ENCODE measurements at regions not wholly inside any gene's neighbourhood (a gene's known extent, or its start where the extent isn't known, plus 50 kb on each side); places are given as distances from the start of the nearest gene placed in this dataset.
"Not testable (repeated sequence)": the region's sequence is repeated elsewhere in the genome, so short reads cannot be mapped to it uniquely, and the experiment has no call there.

DNA sequence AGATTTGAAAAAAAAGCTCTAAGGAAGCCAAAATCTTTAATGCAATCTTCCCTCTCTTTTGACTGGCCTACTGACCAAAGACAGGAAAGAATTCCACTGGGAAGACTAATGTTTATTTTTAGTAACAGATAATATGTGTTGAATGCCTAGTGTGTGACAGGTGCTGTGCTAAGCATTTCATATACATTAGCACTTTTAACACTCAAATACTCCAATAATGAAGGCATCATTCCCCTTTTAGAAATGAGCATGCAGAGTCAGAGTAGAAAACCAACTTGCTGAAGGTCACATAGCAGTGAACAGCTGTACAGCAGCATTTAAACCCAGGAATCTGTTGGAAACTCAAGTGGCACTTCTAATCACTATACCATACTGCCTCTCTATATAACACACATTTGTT, 170.6 kb downstream of the MINAR1 start:
- DNase-seq (ENCODE audit: low read depth): no peak

DNA sequence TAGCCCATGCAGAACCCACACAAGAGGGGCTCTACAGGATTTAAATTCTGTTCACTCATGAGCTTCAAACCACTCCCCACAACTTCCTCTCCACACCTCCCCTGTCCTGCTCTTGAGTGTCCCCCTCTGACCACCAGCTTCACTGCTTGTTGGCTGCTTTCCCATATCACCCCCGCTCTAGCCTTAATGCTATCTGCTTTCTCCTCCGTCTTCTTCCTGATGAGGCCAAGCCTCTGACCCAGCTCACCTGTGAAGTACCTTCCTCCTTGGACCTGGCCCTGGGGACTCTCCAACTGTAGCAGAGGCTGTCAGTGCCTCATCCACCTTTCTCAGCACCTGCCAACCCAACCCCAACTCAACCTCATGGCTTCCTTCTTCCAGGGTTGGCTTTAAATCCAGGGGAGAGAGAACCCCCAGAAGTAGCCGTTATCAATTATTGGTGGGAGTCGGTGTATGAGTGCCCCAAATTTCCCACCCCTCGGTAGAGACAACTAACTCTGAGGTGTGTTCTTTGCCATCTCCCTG, 174.8 kb downstream of the MINAR1 start:
- DNase-seq (ENCODE audit: low read depth): no peak

DNA sequence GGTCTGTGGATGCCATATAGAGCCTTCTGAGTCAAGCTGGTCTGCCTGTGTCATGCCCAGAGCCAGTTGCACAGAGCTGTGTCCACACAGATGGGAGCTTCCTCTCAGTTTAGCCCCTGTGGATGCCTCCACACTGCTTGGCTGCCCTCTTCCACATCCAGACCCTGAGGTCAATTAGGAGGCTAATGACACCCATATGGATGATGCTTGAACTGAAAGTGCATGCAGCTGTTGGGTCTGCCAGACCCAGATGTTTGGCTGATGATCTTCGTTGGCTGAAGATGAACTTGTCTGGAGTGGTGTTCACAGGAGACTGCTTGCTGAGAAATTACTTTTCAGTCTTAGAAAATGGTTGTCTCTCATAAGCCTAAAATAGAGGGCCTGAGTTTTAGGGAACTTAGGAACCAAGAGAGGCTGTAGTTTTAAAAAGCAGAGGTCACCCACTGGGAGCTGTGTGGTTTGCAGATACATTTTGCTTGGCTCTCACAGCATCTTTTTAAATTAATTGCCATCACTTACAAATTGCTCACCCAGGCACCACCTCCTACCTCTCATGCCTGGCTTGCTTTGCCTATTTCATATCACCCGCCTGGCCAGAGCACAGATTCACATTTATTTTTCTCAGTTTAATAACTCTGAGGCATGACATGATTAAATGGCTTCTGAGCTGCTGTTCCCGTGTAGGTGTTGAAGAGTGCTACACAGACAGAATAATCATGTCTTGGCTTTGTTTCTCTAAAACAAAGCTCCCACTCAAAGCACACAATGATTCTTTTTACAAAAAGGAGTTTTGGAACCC, 176.1 kb downstream of the MINAR1 start:
- DNase-seq (ENCODE audit: low read depth): no peak

DNA sequence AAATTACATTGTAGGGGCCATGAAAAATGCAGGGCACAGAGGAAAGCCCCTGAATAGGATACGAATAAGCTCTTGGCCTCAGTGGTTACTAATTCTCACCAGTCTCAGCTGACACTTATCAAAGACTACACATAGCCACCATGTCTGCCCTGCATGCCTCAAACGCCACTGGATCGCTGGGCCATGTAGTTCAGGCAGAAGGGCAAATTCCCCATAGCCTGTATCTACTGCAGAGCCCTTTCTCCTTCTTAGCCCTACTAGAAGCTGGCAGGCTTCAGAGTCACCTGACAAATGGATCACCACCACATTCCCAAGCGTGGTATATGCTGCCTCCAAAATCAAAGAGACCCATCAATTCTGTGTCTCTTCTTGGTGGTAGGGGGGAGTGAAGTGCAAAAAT, 177.4 kb downstream of the MINAR1 start:
- no peak for DNase-seq (ENCODE audit: low read depth)

DNA sequence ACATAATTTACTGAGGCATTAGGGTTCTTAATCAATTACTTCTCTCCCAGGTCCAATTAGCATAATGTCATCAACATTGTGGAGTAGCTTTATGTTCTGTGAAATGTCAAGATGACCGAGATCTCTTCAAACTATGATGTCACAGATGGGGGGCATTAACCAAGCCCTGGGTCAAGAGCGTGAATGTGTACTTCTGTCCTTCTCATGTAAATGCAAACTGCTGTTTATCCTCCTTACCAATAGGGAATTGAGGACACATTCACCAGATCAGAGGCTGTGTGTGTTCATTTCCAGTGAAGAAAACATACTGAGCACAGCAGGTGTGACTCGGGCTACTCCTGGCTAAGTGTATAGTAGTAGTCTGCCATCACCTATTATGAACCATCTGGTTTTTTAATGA, 177.9 kb downstream of the MINAR1 start:
- no peak for DNase-seq (ENCODE audit: low read depth)

DNA sequence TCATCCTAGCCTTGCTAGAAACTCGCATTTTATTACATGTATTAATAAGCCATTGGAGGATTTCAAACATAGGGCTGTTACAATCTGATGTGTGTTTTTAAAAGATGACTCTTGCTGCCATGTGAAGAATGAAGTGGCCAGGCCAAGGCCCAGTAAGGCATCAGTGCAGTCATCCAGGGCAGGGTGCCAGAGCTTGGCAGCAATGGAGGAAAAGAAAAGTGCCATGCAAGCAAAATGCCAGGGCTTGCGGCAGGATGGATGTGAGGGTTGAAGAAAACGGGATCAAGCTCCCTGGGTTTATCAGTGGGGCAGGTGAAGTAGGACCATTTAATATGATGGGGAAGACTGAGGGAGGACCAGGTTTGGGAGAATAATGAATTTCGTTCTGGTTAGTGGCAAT, 183.6 kb downstream of the MINAR1 start:
- DNase-seq (ENCODE audit: low read depth): peak; percentile 32

DNA sequence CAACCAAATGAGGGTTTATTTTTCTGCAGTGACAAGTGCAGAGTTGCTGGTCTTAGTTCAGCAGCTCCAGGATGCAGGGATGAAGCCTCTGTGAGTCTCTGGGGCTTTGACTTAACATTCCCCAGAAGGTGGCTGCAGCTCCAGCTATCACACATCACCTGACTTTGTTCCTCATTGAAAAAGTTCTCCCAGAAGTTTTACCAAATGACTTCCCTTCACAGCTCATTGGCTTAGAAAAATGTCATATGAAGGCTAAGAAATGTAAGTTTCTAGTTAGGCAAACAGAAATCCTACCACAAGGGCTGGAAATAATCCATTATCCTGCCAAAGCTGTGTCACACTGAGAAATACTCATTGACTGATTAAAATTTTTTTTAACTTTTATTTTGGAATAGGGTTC, 184.9 kb downstream of the MINAR1 start:
- DNase-seq (ENCODE audit: low read depth): no peak

DNA sequence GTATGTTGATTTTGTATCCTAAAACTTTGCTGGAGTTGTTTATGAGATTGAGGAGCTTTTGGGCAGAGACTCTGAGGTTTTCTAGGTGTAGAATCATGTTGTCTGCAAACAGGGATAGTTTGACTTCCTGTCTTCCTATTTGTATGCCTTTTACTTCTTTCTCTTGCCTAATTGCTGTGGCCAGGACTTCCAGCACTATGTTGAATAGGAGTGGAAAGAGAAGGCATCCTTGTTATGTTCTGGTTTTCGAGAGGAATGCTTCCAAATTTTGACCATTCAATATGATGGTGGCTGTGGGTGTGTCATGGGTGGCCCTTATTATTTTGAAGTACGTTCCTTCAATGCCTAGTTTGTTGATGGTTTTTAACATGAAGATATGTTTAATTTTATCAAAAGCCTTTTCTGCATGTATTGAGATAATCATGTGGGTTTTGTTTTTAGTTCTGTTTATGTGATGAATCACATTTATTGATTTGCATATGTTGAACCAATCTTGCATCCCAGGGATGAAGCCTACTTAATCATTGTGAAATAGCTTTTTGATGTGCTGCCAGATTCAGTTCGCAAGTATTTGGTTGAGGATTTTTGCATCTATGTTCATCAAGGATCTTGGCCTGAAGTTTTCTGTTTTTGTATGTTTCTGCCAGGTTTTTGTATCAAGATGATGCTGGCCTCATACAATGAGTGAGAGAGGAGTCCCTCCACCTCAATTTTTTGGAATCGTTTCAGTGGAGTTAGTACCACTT, 188.1 kb downstream of the MINAR1 start:
- no peak for DNase-seq (ENCODE audit: low read depth)

DNA sequence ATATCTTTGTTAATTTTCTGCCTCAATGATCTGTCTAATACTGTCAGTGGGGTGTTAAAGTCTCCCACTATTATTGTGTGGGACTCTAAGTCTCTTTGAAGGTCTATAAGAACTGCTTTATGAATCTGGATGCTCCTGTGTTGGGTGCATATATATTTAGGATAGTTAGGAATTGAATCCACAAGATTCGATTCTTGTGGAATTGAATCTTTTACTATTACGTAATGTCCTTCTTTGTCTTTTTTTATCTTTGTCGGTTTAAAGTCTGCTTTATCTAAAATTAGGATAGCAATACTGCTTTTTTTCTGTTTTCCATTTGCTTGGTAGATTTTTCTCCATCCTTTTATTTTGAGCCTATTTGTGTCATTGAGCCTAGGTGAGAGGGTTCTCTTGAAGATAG, 189.7 kb downstream of the MINAR1 start:
- DNase-seq (ENCODE audit: low read depth): not testable (repeated sequence)

DNA sequence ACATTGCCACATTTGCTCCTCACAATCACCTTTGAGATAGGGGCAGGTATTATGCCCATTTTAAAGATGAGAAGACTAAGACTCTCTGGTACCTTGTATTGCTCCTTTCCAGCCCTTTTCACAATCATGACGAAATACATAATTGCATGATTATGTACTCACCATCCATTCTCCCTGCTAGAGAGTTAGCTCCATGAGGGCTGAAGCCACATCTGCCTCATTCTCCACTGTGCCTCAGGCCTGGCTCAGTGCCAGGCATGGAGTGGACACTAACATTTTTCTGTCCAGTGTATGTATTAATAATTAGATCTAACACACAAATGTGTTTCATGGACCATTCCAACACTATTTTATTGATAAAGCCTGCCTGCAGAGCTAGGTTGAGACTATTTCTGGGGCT, 191.4 kb downstream of the MINAR1 start:
- DNase-seq (ENCODE audit: low read depth): no peak

DNA sequence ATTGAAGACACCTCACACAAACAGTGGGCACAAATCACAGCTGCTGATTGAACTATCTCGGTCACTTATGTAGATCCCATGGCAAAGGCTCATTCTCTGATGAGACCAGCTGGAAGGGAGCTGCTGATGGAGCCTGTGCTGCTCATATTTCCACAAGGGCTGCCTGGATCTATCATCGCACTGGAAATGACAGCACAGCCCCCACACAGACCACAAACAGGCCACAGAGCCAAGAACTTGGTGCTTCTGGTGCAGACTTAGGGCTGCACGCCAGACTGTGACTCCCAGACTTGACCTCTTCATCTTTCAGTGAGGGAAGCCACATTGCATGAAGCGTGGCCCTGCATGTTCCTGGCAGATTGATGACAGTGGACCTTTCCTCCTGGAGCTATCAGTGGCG, 197.6 kb downstream of the MINAR1 start:
- peak; percentile 40 for DNase-seq (ENCODE audit: low read depth)

DNA sequence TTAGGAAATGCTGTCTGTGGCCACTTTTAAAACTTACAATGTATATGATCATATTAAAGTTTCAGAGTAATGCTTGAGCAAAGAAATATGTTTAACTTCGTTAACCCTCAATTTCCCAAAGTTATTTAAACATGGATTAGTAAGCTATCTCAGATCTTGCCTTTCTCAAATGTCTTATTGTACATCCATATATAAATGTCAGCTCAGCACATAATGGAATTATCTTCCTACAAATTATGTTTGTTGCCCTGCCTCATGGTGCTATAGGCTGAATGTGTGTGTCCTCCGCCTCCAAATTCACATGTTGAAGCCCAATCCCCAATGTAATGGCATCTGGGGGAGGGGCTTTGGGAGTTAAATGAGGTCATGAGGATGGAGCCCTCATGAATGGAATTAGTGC, 200.3 kb downstream of the MINAR1 start:
- no peak for DNase-seq (ENCODE audit: low read depth)

DNA sequence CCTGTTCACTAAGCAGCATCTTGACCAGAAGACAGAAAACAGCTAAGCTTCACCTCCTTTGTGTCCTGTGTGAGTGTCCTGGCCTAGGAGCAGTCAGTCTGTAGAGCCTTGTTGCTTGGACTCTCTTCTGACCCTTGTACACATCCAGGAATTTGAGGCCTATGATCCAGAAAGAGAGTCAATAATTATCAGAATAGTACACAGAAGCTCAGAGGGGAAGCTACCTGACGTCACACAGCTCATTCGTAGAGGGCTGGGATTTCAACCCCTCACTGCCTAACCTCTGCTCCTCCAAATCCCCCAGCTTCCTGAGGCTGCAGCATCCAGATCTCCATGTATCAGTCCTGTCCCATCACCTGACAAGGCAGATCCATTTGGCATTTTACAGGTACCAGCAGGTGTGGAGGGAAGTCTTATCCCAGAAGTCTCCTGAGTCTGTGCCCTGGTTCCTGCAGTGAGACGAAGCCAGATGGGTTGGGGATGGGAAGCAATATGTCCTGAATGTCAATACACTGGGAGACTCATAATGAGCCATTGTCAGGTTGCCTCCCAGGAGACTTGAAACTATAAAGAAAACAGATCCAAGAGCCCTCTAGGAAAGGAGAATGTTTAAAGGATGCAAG, 203.1 kb downstream of the MINAR1 start:
- no peak for DNase-seq (ENCODE audit: low read depth)

DNA sequence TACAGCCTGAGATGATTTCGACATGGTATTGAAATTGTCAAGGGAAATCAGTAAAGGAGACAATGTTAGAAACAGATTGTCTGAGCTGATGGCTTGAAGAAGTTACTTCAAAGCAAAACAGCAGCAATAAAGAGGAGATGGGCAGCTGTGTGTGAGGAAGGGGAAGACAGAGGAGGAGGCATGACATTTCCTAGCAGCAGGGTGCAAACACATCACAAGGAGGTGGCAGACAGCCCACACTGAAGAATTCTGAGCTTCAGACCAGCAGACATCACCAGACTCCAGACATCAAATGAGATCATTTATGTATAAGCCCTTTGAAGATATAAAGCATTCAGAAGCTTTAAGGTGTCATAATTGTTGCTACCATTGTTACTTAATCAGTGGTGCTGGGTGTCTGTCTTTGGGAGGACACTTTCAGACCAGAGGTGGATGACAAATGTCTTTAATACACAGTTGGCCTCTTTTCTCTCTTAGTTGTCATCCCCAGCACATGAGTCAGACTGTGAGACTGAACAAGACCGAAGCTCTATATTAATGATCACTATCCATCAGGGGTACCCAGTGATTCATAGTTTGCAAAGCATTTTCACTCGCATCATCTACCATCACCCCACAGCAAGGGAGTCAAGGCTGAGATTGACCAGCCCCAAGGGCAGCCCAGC, 203.9 kb downstream of the MINAR1 start:
- DNase-seq (ENCODE audit: low read depth): peak; percentile 49

DNA sequence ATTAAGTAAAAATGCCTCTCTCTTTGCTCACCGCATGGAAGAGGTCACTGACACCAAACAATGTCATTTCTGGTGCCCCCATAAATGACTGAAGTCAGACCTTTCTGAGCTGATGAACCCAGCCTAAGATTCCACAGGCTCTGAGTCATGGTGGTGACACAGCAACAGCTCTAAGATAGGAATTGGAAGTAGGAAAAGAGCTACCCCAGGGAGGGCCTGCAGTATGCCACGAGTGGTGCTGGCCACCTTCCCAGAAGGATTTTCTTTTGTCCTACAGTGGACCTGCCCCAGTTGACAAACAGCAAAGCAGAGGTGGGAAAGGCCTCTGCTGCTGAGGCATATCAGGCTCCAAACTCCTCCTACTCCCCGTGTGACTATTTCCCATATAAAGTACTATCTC, 208.1 kb downstream of the MINAR1 start:
- peak; percentile 96 for DNase-seq (ENCODE audit: low read depth)

DNA sequence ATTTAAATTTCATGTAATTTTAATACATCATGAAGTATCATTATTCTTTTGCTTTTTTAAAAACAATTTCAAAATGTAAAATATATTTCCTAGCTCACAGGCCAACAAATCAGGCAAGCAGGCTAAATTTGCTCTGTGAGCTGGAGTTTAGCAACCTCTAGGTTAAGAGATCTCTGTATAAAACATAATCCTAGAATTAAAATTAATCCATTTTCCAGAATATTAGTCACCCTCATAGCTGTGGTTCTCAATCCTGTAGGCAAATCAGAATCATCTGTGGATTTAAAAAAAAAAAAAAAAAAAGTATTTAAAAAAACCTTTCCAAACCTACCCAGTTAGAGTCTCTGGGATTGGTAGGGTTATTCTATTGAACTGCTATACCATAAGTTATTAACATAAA, 209.7 kb downstream of the MINAR1 start:
- no peak for DNase-seq (ENCODE audit: low read depth)

DNA sequence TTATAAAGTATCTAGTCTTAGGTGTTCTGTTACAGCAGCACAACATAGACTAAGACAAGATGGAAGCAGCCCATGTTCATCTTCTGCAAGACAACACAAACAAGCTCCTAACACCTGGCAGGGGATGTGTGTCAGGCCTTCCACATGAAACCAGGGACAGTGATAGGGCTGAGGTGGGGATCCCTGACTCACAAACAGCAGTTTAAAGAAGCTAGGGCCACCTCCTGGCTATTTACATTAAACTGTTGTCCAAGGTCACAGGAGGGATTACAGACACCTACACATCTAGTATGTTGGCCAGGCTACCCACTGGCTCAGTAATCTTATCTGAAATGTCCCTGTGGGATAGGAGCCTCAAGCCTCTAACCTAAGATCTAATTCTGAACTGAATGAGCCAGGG, 211.3 kb downstream of the MINAR1 start:
- DNase-seq (ENCODE audit: low read depth): no peak

DNA sequence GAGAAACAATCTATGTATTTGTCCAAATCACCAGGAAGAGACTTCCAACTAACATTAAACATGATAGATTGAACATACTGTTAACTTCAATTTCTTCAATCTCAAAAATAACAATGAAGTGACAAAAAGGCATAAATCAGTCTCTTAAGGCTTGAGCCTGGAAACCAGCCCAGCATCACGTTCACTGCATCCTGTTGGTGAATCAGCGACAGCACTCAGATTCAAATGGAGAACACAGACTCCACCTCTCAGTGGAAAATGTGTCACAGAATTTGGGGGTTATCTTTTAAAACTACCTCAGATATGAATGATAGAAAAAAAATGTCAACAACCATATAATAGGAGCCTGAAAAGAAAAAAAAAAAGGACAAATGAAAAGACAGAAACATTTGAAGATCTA, 212.0 kb downstream of the MINAR1 start:
- peak; percentile 84 for DNase-seq (ENCODE audit: low read depth)

DNA sequence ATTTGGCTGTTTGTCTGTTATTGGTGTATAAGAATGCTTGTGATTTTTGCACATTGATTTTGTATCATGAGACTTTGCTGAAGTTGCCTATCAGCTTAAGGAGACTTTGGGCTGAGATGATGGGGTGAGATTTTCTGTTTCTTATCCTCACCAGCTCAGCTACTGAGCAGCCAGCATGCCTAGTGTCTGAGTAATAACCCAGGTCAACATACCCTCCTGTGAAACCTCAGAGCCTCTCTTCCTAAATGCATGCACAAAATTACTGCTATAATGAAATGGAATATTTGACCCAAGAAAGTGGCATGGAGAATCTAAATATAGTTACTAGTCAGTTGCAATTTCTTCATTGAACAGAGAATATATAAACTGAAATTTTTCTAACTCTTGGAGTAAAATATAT, 220.8 kb downstream of the MINAR1 start:
- peak; percentile 56 for DNase-seq (ENCODE audit: low read depth)

DNA sequence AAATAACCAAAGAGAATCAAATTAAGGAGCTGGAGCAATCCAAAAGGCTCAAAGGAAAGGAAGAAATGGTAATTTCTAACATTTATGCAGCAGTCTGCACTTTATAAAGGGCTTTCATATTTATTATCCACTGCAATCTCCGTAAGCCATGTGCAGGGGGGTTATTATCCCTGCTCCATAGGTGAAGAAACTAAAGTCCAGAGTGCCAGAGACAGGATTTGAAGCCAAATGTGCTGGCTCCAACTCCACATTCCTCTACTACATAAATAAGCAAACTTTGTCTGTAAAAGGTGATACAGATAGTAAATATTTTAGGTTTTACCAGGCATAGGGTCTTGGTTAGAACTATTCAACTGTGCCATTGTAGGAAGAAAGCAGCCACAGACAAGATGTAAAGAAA, 221.4 kb downstream of the MINAR1 start:
- DNase-seq (ENCODE audit: low read depth): no peak

DNA sequence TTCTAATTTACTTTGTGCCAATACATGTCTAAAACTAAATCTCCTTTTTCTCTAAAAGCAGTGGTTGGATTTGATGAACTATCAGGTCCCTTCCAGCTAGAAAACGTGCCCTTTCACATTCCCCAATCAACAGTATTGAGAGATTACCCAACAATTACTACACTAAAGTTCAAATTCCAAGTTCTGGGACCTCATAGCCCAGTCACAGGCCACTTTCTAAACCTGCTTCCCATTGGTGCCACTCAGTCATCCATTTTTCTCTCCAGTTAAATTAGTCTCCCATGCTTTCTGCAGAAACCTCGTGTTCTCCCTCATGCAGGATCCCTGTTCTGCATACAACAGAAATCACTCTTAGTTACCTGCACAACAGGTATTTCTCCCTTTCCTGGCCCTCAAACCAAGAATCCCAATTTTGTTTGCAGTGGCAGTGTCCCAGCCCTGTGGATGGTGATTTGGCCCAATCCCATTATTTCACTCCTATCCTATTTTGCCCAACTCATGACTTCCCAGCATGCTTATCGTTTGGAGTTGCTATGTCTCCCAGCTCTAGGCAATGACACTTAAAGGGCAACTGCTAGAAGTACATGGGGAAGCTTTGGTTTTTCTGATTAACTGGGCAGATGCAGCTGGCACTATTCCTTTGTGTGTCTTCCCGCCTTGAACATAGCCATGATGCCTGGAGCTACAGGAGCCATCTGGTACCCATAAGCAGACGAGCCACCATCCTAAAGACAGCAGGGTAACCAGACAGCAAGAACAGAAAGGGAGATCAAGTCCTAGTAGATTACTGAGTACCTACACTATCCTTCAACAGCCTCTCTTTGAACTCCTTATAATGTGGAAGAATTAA, 224.2 kb downstream of the MINAR1 start:
- no peak for DNase-seq (ENCODE audit: low read depth)
